SU-DHL-6 (cell line): ENCODE measurements at regions not wholly inside any gene's neighbourhood (a gene's known extent, or its start where the extent isn't known, plus 50 kb on each side); places are given as distances from the start of the nearest gene placed in this dataset.

ENCODE experiments used
- H2AFZ ChIP-seq: fragments of 200-600 bp; sonication (generic); 2 replicates; pipeline ENCODE4 v1.6.1; 2014; ENCODE audit warnings: low read depth, mild to moderate bottlenecking, moderate library complexity, mixed read lengths, antibody characterized with exemption, low read length; ENCODE audit not compliant: severe bottlenecking
- H3F3A ChIP-seq: fragments of 200-600 bp; shearing (Covaris generic); 2 replicates; pipeline ENCODE4 v1.6.0; 2016; ENCODE audit warnings: antibody characterized with exemption, mild to moderate bottlenecking; ENCODE audit not compliant: insufficient read depth
- H3K27ac ChIP-seq: fragments of 200-600 bp; sonication (generic); 2 replicates; pipeline ENCODE4 v1.5.1; 2016; ENCODE audit warnings: low read depth, mild to moderate bottlenecking, low read length, moderate library complexity, mixed read lengths
- H3K27me3 ChIP-seq: fragments of 200-600 bp; sonication (generic), shearing (Covaris generic); 2 replicates; pipeline ENCODE4 v1.6.0; 2014; ENCODE audit warnings: mild to moderate bottlenecking, low read length
- H3K36me3 ChIP-seq: fragments of 200-600 bp; sonication (generic); 2 replicates; pipeline ENCODE4 v1.6.1; 2014; ENCODE audit warnings: mild to moderate bottlenecking, low read length, mixed read lengths
- H3K4me2 ChIP-seq: fragments of 300-600, 200-600 bp; shearing (Covaris generic), sonication (generic); 2 replicates; pipeline ENCODE4 v1.6.0; 2014; ENCODE audit warnings: low read length, low read depth, mild to moderate bottlenecking; ENCODE audit not compliant: poor library complexity, severe bottlenecking
- H3K4me3 ChIP-seq: fragments of 200-600 bp; sonication (generic); 2 replicates; pipeline ENCODE4 v1.5.1; 2014; ENCODE audit warnings: antibody characterized with exemption, low read length, mild to moderate bottlenecking, mixed read lengths; ENCODE audit not compliant: insufficient read depth, poor library complexity, severe bottlenecking
- H3K79me2 ChIP-seq: fragments of 200-600 bp; sonication (generic); 2 replicates; pipeline ENCODE4 v1.6.1; 2014; ENCODE audit warnings: mild to moderate bottlenecking, low read length, moderate library complexity; ENCODE audit not compliant: insufficient read depth
- H3K9ac ChIP-seq: fragments of 200-600 bp; sonication (generic); 2 replicates; pipeline ENCODE4 v1.7.0; 2014; ENCODE audit warnings: mild to moderate bottlenecking, low read length
- H3K9me2 ChIP-seq: fragments of 200-600 bp; sonication (generic); replicated peaks from 2 replicates; pipeline ENCODE4 v1.6.1; 2014; ENCODE audit warnings: low read length; ENCODE audit not compliant: insufficient read depth
- H3K9me3 ChIP-seq: fragments of 200-600 bp; sonication (generic); 2 replicates; pipeline ENCODE4 v1.6.1; 2014; ENCODE audit warnings: low read length, mixed read lengths; ENCODE audit not compliant: insufficient read depth
- H4K20me1 ChIP-seq: fragments of 200-600 bp; sonication (generic); 2 replicates; pipeline ENCODE4 v1.6.1; 2014; ENCODE audit warnings: low read depth, mild to moderate bottlenecking, antibody characterized with exemption, low read length, moderate library complexity, mixed read lengths
- EZH2phosphoT487 ChIP-seq: fragments of 200-600 bp; sonication (generic), shearing (Covaris generic); conservative IDR thresholded peaks from 2 replicates; pipeline ENCODE4 v1.6.1; 2018; ENCODE audit warnings: mild to moderate bottlenecking, antibody characterized with exemption, low read length, moderate library complexity, mixed read lengths
- TF ChIP-seq, protein P1 (sequence below): fragments of 200-600 bp; sonication (generic); IDR thresholded peaks from one replicate; pipeline ENCODE4 v1.5.1; 2017; ENCODE audit warnings: antibody characterized with exemption, mild to moderate bottlenecking, low read length, moderate library complexity; ENCODE audit not compliant: insufficient read depth, poor library complexity, severe bottlenecking

DNA sequence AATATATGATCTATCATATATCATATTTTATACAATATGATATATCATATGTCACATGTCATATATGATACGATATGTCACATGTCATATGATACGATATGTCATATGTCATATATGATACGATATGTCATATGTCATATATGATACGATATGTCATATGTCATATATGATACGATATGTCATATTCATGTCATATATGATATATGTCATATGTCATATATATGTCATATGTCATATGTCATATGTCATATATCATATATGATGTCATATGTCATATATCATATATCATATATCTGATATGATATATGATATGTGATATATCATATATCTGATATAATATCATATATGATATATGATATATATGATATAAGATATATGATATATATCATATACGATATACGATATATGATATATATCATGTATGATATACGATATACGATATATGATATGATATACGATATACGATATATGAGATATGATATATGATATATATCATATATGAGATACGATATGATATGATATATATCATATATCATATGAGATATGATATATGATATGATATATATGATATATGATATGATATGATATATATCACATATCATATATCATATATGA, 122.3 kb upstream of the USP9X start:
- no peaks in the 10 kb centered on the region for H3K9me3 ChIP-seq
- TF ChIP-seq, protein P1, sequence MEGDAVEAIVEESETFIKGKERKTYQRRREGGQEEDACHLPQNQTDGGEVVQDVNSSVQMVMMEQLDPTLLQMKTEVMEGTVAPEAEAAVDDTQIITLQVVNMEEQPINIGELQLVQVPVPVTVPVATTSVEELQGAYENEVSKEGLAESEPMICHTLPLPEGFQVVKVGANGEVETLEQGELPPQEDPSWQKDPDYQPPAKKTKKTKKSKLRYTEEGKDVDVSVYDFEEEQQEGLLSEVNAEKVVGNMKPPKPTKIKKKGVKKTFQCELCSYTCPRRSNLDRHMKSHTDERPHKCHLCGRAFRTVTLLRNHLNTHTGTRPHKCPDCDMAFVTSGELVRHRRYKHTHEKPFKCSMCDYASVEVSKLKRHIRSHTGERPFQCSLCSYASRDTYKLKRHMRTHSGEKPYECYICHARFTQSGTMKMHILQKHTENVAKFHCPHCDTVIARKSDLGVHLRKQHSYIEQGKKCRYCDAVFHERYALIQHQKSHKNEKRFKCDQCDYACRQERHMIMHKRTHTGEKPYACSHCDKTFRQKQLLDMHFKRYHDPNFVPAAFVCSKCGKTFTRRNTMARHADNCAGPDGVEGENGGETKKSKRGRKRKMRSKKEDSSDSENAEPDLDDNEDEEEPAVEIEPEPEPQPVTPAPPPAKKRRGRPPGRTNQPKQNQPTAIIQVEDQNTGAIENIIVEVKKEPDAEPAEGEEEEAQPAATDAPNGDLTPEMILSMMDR, result no peak
- no peak for TF ChIP-seq EZH2phosphoT487
- no peaks in the 10 kb centered on the region for H3K36me3 ChIP-seq
- no peak overlapping the region for H3K4me2 ChIP-seq
- no peak overlapping the region for H2AFZ ChIP-seq
- no peak overlapping the region for H3K4me3 ChIP-seq
- no peaks in the 10 kb centered on the region for H3K9me2 ChIP-seq
- H3K27ac ChIP-seq, result no peak overlapping the region
- H4K20me1 ChIP-seq, result no peaks in the 10 kb centered on the region
- H3K79me2 ChIP-seq, result no peaks in the 10 kb centered on the region
- H3K9ac ChIP-seq, result no peak overlapping the region
- H3F3A ChIP-seq, result no peaks in the 10 kb centered on the region
- no peaks in the 10 kb centered on the region for H3K27me3 ChIP-seq

DNA sequence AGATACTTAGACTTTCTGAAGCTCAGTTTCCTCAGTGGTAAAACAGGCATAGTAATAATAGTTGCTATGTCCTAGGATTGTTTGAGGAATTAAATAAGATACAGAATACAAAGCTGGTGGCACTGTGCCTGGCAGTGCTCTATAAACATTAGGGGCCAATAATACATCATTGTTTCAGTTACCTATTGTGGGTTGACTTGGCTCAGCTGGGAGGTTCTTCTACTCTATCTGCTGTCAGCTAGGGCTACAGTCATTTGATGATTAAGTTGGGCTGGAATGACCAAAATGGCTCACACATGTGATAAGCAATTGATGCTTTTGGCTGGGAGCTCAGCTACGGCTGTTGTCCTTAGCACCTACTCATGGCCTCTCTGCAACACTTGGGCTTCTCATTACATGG, 121.2 kb upstream of the USP9X start:
- TF ChIP-seq, protein P1, result no peak
- no peak for TF ChIP-seq EZH2phosphoT487
- Histone ChIP-seq H3K4me3 (no peak overlapping the region), H3K4me2 (no peak overlapping the region), H3K27me3 (no peaks in the 10 kb centered on the region), H3K79me2 (no peaks in the 10 kb centered on the region), H3K9me2 (no peaks in the 10 kb centered on the region), H3K27ac (no peak overlapping the region), H2AFZ (no peak overlapping the region), H3K36me3 (no peaks in the 10 kb centered on the region), H3K9me3 (no peaks in the 10 kb centered on the region), H3K9ac (no peak overlapping the region), H3F3A (no peaks in the 10 kb centered on the region), H4K20me1 (no peaks in the 10 kb centered on the region)

DNA sequence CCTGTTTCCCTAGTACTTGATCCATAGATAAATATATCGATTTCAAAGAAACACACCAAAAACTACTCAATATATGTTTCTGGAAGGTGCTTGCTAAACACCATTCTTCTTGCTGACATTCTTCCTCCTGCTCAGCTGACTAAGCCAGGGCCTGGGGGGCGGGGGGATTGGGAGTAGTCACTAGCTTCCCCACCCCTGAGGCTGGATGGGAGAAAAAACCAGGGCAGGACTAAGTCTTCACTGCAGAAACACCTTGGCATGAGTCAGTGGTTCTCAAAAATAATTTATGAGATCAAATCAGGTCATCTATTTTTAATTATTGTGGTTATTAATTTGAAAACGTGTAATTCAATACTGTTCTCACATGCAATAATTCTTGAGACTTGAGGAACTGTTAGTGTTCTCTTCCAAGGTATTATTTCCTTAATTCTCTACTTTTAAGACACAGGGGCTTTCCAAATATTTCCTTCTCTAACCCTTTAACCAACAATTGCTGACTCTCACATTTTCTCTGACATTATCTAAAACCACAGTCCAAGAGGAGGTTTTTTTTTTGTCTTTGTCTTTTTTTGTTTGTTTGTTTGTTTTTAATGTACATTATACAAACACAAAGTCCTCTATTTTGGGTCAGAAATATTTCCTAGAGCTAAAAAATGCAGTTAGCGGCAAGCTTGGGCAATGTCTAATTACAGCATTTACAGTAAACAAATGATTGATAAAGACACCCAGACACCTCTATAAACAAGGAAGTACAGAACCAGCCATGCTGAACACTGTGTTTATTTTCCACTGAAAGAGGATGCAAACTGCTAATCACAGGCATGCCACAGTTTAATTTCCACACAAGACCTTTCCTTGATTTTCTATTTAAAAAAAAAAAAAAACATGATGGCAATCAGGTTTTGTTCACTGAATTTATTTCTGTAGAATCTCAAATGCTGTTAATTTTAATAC, 120.3 kb upstream of the USP9X start:
- H3K79me2 ChIP-seq, result no peaks in the 10 kb centered on the region
- H3K9ac ChIP-seq, result no peak overlapping the region
- H4K20me1 ChIP-seq, result no peaks in the 10 kb centered on the region
- no peaks in the 10 kb centered on the region for H3K9me3 ChIP-seq
- H3K27me3 ChIP-seq, result no peaks in the 10 kb centered on the region
- no peaks in the 10 kb centered on the region for H3K36me3 ChIP-seq
- no peak overlapping the region for H3K4me2 ChIP-seq
- H3K4me3 ChIP-seq, result no peak overlapping the region
- TF ChIP-seq EZH2phosphoT487, result no peak
- TF ChIP-seq, protein P1, result no peak
- H3K9me2 ChIP-seq, result no peaks in the 10 kb centered on the region
- no peaks in the 10 kb centered on the region for H3F3A ChIP-seq
- no peak overlapping the region for H3K27ac ChIP-seq
- H2AFZ ChIP-seq, result no peak overlapping the region
